AG09309 (cell line): ENCODE measurements at regions not wholly inside any gene's neighbourhood (a gene's known extent, or its start where the extent isn't known, plus 50 kb on each side); places are given as distances from the start of the nearest gene placed in this dataset.

Source experiments
- DNase-seq: peaks from one replicate; pipeline ENCODE4 v3.0.0-alpha.2; 2010; ENCODE audit warnings: low read depth
- H3K4me3 ChIP-seq: 2 replicates; pipeline ENCODE4 v1.5.1; 2011; ENCODE audit warnings: mild to moderate bottlenecking, low read depth, low read length, moderate library complexity; ENCODE audit not compliant: control insufficient read depth
- CTCF ChIP-seq: IDR thresholded peaks from 2 replicates; pipeline ENCODE4 v1.5.1; 2011; ENCODE audit warnings: mild to moderate bottlenecking, low read depth, low read length, inconsistent platforms; ENCODE audit not compliant: insufficient read depth, control insufficient read depth; ENCODE audit errors: missing control alignments

GRCh38 chr1:168370586-168370985 is 89.9 kb downstream of the TBX19 start:
- DNase-seq, result no peak
- no peak overlapping the region for H3K4me3 ChIP-seq
- no peak for TF ChIP-seq CTCF

DNA sequence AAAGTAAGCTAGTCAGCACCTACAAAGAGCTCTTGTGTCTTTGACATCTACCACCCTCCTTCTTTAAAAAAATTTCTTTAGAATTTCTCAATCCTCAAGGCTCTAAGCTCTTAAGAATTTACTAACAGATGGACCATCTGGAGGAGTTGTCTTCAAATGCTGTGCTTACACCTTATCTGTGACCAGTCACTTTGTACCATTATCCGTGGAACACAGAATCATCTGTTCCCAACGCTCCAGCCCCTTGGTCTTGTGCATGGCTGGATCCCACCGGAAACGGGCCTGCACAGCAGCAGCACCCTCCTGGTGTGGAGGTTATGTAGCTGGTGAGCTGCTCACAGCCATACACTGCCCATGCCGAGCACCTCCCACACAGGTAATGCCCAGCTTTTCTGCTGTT is 89.0 kb downstream of the TBX19 start:
- no peak for TF ChIP-seq CTCF
- DNase-seq, result no peak
- H3K4me3 ChIP-seq, result no peak overlapping the region

DNA sequence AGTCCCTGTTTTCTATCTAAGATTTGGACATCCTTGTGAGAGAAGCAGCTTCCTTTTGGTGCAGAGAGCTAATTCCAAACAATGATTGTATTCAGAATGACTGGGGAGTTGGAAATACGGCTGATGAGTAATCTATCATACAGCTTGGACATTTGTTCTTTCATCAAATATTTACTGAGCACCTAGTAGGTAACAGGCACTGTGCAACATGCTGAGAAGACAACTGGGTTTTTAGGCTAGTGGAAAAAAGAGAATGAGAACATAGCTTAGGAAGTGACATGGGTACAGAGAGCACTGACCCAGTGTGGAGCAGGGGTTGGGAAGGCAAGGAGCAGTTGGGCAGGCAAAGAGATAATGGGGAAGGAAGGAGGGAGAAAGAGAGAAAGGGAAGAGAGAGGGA is 87.5 kb downstream of the TBX19 start:
- no peak for DNase-seq
- no peak for TF ChIP-seq CTCF
- no peak overlapping the region for H3K4me3 ChIP-seq

DNA sequence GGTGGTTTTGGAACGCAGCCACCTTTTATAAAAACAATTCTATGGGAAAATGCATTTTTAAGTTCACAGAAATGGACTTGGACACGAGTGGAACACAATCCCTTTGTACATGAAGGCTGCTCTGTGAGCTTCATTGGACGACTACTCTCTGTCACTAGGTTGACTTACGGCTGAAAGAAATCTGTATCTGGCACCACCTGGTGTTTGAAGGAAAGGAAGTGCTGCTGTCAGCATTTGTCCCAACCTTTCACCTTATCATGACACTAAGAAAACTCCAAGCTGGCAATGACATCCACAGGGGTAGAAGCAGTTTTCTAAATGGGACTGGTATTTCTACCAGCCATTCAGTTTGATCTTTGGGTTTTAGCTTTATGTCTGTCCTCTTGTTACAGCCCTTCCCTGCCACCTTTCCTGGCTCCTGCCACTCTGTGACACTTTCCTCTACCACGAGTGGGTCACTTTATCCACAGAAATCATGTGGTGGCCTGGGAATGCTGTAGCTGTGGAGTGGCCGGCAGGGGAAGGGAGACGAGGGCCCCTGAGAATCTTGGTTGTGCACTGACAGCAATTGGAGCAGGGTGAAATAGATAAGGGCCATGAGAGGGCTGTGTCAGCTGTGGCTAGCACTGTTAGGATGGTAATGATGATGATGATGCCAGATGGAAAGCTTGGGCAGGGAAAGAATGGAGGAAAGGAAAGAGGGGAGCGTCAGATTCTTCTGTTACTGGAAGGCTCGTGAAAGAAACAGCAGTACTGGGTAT is 85.2 kb downstream of the TBX19 start:
- no peak for DNase-seq
- H3K4me3 ChIP-seq, result no peak overlapping the region
- TF ChIP-seq CTCF, result no peak
